ENCODE measurements at regions not wholly inside any gene's neighbourhood (a gene's known extent, or its start where the extent isn't known, plus 50 kb on each side); places are given as distances from the start of the nearest gene placed in this dataset.
"Not testable (repeated sequence)": the region's sequence is repeated elsewhere in the genome, so short reads cannot be mapped to it uniquely, and the experiment has no call there.

GRCh38 chr7:81427461-81427860, 342.4 kb downstream of the HGF start:
- DNase-seq: no peak

- DNase-seq: no peak
These were observed 349.2 kb downstream of the HGF start for GRCh38 chr7:81420526-81421226.

- DNase-seq: no peak
These were observed 350.1 kb downstream of the HGF start for GRCh38 chr7:81419731-81420130.

- no peak for DNase-seq
These were observed 353.2 kb downstream of the HGF start for GRCh38 chr7:81416659-81417058.

GRCh38 chr7:81415181-81415580, 354.7 kb downstream of the HGF start:
- no peak for DNase-seq

GRCh38 chr7:81414411-81414810, 355.4 kb downstream of the HGF start:
- no peak for DNase-seq

GRCh38 chr7:81410471-81411117, 359.3 kb downstream of the HGF start:
- DNase-seq: no peak

GRCh38 chr7:81408728-81409127, 361.1 kb downstream of the HGF start:
- DNase-seq: no peak

- DNase-seq: no peak
These were observed 362.8 kb downstream of the HGF start for GRCh38 chr7:81407094-81407493.

GRCh38 chr7:81404669-81405068, 365.2 kb downstream of the HGF start:
- no peak for DNase-seq

- DNase-seq: no peak
These were observed 367.6 kb downstream of the HGF start for GRCh38 chr7:81402227-81402626.

- no peak for DNase-seq
These were observed 370.4 kb downstream of the HGF start for GRCh38 chr7:81399471-81399870.

GRCh38 chr7:81394029-81394428, 375.8 kb downstream of the HGF start:
- no peak for DNase-seq

- no peak for DNase-seq
These were observed 376.8 kb downstream of the HGF start for GRCh38 chr7:81393018-81393417.

- DNase-seq: no peak
These were observed 384.5 kb downstream of the HGF start for GRCh38 chr7:81385370-81385769.

- no peak for DNase-seq
These were observed 386.0 kb downstream of the HGF start for GRCh38 chr7:81383846-81384245.

- not testable (repeated sequence) for DNase-seq
These were observed 395.2 kb downstream of the HGF start for GRCh38 chr7:81374641-81375040.

- DNase-seq: no peak
These were observed 399.0 kb downstream of the HGF start for GRCh38 chr7:81370822-81371221.

GRCh38 chr7:81367326-81367931, 402.4 kb downstream of the HGF start:
- DNase-seq: no peak

GRCh38 chr7:81366546-81366945, 403.3 kb downstream of the HGF start:
- no peak for DNase-seq

- DNase-seq: no peak
These were observed 408.0 kb downstream of the HGF start for GRCh38 chr7:81361769-81362312.

GRCh38 chr7:81355911-81356310, 413.9 kb downstream of the HGF start:
- DNase-seq: no peak

- no peak for DNase-seq
These were observed 420.8 kb downstream of the HGF start for GRCh38 chr7:81349044-81349443.

- no peak for DNase-seq
These were observed 421.1 kb upstream of the SEMA3C start for GRCh38 chr7:81339946-81340345.
